ENCODE measurements at regions not wholly inside any gene's neighbourhood (a gene's known extent, or its start where the extent isn't known, plus 50 kb on each side); places are given as distances from the start of the nearest gene placed in this dataset.

DNA sequence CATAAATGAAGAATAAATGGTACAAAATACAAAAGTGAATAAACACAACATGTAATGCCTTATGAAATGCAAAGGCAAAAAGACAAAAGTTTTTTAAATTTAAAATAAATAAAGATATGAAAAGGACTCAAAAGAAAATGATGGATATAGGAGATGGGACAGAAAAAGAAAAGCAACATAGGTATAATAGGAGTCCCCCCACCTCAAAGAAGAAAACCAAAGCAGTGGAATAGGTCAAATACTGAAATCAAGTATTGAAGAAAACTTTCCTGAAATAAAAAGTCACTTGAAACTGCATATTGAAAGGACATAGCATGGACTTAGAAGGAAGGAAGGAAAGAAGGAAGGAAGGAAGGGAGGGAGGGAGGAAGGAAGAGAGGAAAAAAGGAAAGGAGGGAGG lies 110.0 kb upstream of the FAM204A start:
- no peak overlapping the region for H3K4me3 ChIP-seq (replicated peaks; ENCODE audit: low read depth, low read length)
- TF ChIP-seq, protein P1, sequence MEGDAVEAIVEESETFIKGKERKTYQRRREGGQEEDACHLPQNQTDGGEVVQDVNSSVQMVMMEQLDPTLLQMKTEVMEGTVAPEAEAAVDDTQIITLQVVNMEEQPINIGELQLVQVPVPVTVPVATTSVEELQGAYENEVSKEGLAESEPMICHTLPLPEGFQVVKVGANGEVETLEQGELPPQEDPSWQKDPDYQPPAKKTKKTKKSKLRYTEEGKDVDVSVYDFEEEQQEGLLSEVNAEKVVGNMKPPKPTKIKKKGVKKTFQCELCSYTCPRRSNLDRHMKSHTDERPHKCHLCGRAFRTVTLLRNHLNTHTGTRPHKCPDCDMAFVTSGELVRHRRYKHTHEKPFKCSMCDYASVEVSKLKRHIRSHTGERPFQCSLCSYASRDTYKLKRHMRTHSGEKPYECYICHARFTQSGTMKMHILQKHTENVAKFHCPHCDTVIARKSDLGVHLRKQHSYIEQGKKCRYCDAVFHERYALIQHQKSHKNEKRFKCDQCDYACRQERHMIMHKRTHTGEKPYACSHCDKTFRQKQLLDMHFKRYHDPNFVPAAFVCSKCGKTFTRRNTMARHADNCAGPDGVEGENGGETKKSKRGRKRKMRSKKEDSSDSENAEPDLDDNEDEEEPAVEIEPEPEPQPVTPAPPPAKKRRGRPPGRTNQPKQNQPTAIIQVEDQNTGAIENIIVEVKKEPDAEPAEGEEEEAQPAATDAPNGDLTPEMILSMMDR (IDR thresholded peaks at IDR 0.05; ENCODE audit: low read length, missing control alignments): no peak
- no peak for DNase-seq (ENCODE audit: low read depth)

DNA sequence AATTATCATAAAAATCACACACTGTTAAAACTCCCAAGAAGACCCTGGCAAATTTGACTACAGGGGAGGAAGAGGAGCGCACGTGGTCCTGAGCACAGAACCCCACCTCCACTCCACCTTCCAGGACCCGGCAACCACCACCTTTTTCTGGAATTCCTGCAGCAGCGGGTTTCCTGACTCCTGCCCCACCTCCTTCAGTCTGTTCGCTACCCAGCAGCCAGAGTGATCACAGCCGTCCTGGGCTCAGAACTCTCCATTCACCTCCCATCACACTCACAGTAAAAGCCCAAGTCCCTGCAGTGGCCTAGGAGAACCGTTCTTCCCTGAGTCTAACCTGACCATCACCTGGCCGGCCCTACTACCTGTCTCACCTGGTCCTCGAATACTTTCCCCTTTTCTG lies 107.4 kb upstream of the FAM204A start:
- H3K4me3 ChIP-seq (replicated peaks; ENCODE audit: low read depth, low read length): no peak overlapping the region
- TF ChIP-seq, protein P1 (IDR thresholded peaks at IDR 0.05; ENCODE audit: low read length, missing control alignments): no peak
- no peak for DNase-seq (ENCODE audit: low read depth)

DNA sequence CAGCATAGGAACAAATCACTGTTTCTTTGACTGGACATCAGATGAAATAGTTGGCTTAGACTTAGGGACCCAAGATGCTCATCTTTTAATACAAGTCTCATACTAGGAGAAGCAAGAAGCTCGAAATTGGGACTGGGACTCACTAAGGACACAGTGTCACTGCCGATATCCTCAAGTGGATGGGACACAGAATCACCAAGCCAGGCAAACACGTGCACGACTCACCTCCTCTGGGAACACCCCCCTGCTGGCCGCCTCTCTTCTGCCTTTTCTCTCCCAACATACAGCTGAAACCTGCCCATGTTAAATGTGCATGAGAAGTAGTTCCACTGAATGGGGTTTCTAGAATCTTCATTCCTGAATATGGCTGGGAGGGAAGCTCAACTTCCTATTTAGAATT lies 106.6 kb upstream of the FAM204A start:
- no peak overlapping the region for H3K4me3 ChIP-seq (replicated peaks; ENCODE audit: low read depth, low read length)
- DNase-seq (ENCODE audit: low read depth): no peak
- TF ChIP-seq, protein P1 (IDR thresholded peaks at IDR 0.05; ENCODE audit: low read length, missing control alignments): no peak

DNA sequence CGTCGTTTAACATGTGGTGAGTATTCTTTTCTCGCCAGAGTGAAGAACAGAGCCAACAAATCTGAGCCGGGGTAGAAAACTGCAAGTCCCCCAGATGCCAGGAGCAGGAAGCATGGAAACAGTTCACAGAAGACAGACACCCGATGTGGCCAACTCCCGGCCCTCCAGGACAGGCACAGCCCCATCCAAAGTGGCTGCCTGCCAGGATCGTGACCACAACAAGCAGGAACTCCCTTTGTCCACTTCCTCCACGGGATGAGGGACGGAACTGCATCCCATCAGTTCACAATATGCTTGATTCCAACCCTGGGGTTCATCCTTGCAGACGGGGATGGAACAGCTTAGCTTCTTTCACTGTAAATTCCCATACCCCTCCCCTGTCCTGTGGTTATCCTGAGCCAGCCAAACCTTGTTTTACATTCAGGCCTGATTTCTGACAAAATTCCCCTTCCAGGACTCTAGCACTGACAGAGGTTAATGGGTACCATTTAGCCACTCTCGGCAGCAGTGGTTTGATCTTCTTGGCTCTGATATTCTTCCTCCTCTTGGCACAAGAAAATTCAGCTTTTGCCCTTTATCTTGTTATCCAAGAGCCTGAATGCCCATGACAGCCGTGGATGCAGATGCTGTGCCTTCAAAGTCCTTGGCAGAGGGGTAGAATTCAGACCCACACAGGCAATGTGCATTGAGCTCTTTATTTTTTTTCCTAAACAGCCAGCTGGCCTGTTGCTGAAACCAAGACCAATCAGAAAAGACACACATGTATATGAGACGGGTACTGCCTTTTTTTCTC lies 105.5 kb upstream of the FAM204A start:
- TF ChIP-seq, protein P1 (IDR thresholded peaks at IDR 0.05; ENCODE audit: low read length, missing control alignments): no peak
- peak; percentile 29 for DNase-seq (ENCODE audit: low read depth)
- no peak overlapping the region for H3K4me3 ChIP-seq (replicated peaks; ENCODE audit: low read depth, low read length)

DNA sequence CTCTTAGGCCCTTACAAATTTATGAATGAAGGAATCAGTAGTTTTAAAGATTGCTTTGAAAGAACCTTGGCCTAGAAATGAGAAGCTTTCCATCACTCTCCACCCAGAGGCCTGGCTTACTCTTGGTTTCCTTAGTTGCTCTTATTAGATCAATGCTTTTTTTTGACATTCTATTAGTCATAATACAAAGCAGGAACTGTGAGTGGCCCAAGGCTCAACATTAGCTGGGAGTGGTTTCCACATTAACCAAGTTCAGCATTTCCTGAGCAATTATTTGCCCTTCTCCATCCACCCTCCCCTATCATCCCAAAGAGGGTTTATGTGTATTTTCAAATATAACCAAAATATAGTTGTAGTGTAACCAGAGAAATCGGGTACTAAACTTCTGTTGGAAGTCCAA lies 103.4 kb upstream of the FAM204A start:
- no peak overlapping the region for H3K4me3 ChIP-seq (replicated peaks; ENCODE audit: low read depth, low read length)
- DNase-seq (ENCODE audit: low read depth): no peak

DNA sequence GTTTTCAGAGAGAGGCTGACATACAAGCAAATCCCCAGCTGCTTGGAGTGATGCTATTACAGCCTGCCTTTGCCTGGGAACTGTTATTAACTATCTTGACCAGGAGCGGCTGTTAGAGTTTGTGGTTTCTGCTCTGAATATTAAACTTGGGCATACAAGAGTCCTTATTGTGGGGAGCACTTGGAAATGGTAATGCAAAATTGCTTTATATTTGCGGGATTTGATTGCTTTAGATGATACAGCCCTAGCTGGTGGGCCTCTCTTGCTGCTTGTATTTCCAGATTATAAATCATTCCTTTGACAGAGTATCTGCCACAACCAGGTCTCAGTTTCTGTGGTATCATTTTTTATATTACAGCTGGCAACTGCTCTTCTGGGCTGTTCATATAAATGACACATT lies 101.9 kb upstream of the FAM204A start:
- no peak overlapping the region for H3K4me3 ChIP-seq (replicated peaks; ENCODE audit: low read depth, low read length)
- TF ChIP-seq, protein P1 (IDR thresholded peaks at IDR 0.05; ENCODE audit: low read length, missing control alignments): no peak
- no peak for DNase-seq (ENCODE audit: low read depth)

More for the DNA sequence above, 103.4 kb upstream of the FAM204A start:
- TF ChIP-seq, protein P1 (IDR thresholded peaks at IDR 0.05; ENCODE audit: low read length, missing control alignments): no peak

DNA sequence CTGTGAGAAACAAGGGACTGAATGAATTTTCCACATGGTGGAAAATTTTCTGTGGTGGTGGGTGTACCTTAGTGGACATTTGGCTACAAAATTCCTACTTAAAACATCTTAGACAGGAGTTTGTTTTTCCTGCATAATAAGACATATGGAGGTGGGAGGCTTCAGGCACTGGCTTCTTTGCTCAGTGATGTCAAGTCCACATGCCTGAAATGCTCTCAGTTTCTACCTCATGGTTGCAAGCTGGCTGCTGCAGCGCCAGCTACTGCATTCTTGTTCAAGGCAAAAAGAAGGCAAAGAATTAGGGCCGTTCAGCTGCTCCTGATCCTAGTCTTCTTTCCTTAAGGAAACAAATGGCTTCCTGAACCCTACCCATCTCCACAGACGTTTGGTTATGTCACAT lies 99.9 kb upstream of the FAM204A start:
- H3K4me3 ChIP-seq (replicated peaks; ENCODE audit: low read depth, low read length): no peak overlapping the region
- DNase-seq (ENCODE audit: low read depth): no peak
- TF ChIP-seq, protein P1 (IDR thresholded peaks at IDR 0.05; ENCODE audit: low read length, missing control alignments): no peak
